Peyer's patch (tissue), 4 donors: ENCODE measurements at regions not wholly inside any gene's neighbourhood (a gene's known extent, or its start where the extent isn't known, plus 50 kb on each side); places are given as distances from the start of the nearest gene placed in this dataset.

Source experiments
- DNase-seq, 3 donors: peaks; one replicate each; pipeline ENCODE4 v3.0.0-alpha.2; 2017 to 2019
- H3K27ac ChIP-seq, 4 donors: fragments of 200-600 bp; sonication (generic); one replicate each; pipeline ENCODE4 v1.5.1; 2016 to 2019
- H3K27me3 ChIP-seq, 2 donors: fragments of 200-600 bp; sonication (generic); one replicate each; pipeline ENCODE4 v1.5.1; 2019
- H3K36me3 ChIP-seq, 3 donors: fragments of 200-600 bp; sonication (generic); one replicate each; pipeline ENCODE4 v1.5.1; 2016 to 2019
- H3K4me1 ChIP-seq, 4 donors: fragments of 200-600 bp; sonication (generic); one replicate each; pipeline ENCODE4 v1.5.1; 2016 to 2019
- H3K4me3 ChIP-seq, 4 donors: fragments of 200-600 bp; sonication (generic); 1 replicate in 3 of 4; 2 replicates in 1 of 4; pipeline ENCODE4 v1.5.1; 2016 to 2019; ENCODE audit warnings: mild to moderate bottlenecking in 1 of 4
- H3K9me3 ChIP-seq, 4 donors: fragments of 200-600 bp; sonication (generic); one replicate each; pipeline ENCODE4 v1.5.1; 2016 to 2019; ENCODE audit warnings: mild to moderate bottlenecking in 1 of 4
- CTCF ChIP-seq, 6 experiments: fragments of 450-650 bp in 4 of 6; fragments of 200-600 bp in 2 of 6; sonication (generic) in 1 of 6; IDR thresholded peaks; one replicate each; pipeline ENCODE4 v1.5.1; 2017 to 2019; ENCODE audit warnings: antibody characterized with exemption in 6 of 6, mild to moderate bottlenecking in 3 of 6, moderate library complexity in 1 of 6
- POLR2A ChIP-seq, 2 donors: fragments of 450-650 bp; IDR thresholded peaks; one replicate each; pipeline ENCODE4 v1.5.1; 2017; ENCODE audit warnings: antibody characterized with exemption in 2 of 2, mild to moderate bottlenecking in 2 of 2, moderate library complexity in 2 of 2

- no peaks in the 10 kb centered on the region for H3K27me3 ChIP-seq
- no peaks in the 10 kb centered on the region for H3K4me1 ChIP-seq
- no peak overlapping the region for H3K27ac ChIP-seq
- TF ChIP-seq POLR2A (IDR thresholded peaks at IDR 0.05) (no peak), CTCF (IDR thresholded peaks at IDR 0.05) (no peak)
- H3K36me3 ChIP-seq, result no peaks in the 10 kb centered on the region
- DNase-seq, result no peak
- H3K4me3 ChIP-seq, result no peak overlapping the region
- no peaks in the 10 kb centered on the region for H3K9me3 ChIP-seq
These were observed 272.5 kb downstream of the DSEL start for GRCh38 chr18:67243799-67244587.

- H3K4me1 ChIP-seq, result no peaks in the 10 kb centered on the region
- no peak overlapping the region for H3K4me3 ChIP-seq
- H3K27ac ChIP-seq, result no peak overlapping the region
- H3K27me3 ChIP-seq, result no peaks in the 10 kb centered on the region
- H3K36me3 ChIP-seq, result no peaks in the 10 kb centered on the region
- H3K9me3 ChIP-seq, result no peaks in the 10 kb centered on the region
- no peak for DNase-seq
- TF ChIP-seq CTCF (IDR thresholded peaks at IDR 0.05) (no peak), POLR2A (IDR thresholded peaks at IDR 0.05) (no peak)
These were observed 274.5 kb downstream of the DSEL start for GRCh38 chr18:67242001-67242400.

- TF ChIP-seq CTCF (IDR thresholded peaks at IDR 0.05), result no peak
- TF ChIP-seq POLR2A (IDR thresholded peaks at IDR 0.05), result no peak
- no peak for DNase-seq
These were observed 275.2 kb downstream of the DSEL start for GRCh38 chr18:67241299-67241698.

GRCh38 chr18:67239826-67240225, 276.7 kb downstream of the DSEL start:
- no peaks in the 10 kb centered on the region for H3K27me3 ChIP-seq
- no peaks in the 10 kb centered on the region for H3K4me1 ChIP-seq
- no peaks in the 10 kb centered on the region for H3K36me3 ChIP-seq
- TF ChIP-seq POLR2A (IDR thresholded peaks at IDR 0.05), result no peak
- TF ChIP-seq CTCF (IDR thresholded peaks at IDR 0.05), result no peak
- H3K9me3 ChIP-seq, result no peaks in the 10 kb centered on the region
- H3K4me3 ChIP-seq, result no peak overlapping the region
- DNase-seq, result no peak
- no peak overlapping the region for H3K27ac ChIP-seq

More at GRCh38 chr18:67241299-67241698, 275.2 kb downstream of the DSEL start:
- H3K27me3 ChIP-seq, result no peaks in the 10 kb centered on the region
- H3K9me3 ChIP-seq, result no peaks in the 10 kb centered on the region
- no peak overlapping the region for H3K4me3 ChIP-seq
- no peak overlapping the region for H3K27ac ChIP-seq
- no peaks in the 10 kb centered on the region for H3K36me3 ChIP-seq
- H3K4me1 ChIP-seq, result no peaks in the 10 kb centered on the region

- H3K4me1 ChIP-seq, result no peaks in the 10 kb centered on the region
- TF ChIP-seq POLR2A (IDR thresholded peaks at IDR 0.05) (no peak), CTCF (IDR thresholded peaks at IDR 0.05) (no peak)
- no peaks in the 10 kb centered on the region for H3K36me3 ChIP-seq
- DNase-seq, result no peak
- no peaks in the 10 kb centered on the region for H3K27me3 ChIP-seq
- H3K4me3 ChIP-seq, result no peak overlapping the region
- no peaks in the 10 kb centered on the region for H3K9me3 ChIP-seq
- H3K27ac ChIP-seq, result no peak overlapping the region
These were observed 283.5 kb downstream of the DSEL start for GRCh38 chr18:67232991-67233390.
